A549 (cell line): ENCODE measurements at regions not wholly inside any gene's neighbourhood (a gene's known extent, or its start where the extent isn't known, plus 50 kb on each side); places are given as distances from the start of the nearest gene placed in this dataset.

Source experiments
- BHLHE40 ChIP-seq: IDR thresholded peaks from 2 replicates; pipeline ENCODE4 v1.6.1; 2012; ENCODE audit warnings: low read depth, low read length, inconsistent platforms
- CHD4 ChIP-seq: fragments of 200-600 bp; sonication (generic); IDR thresholded peaks from 2 replicates; pipeline ENCODE4 v1.6.1; 2016; ENCODE audit warnings: antibody characterized with exemption, mild to moderate bottlenecking, borderline replicate concordance
- CTCF ChIP-seq: fragments of >200 bp; sonication (Bioruptor Twin); formaldehyde crosslinking; IDR thresholded peaks from 3 replicates; pipeline ENCODE4 v1.5.1; 2016
- JUN ChIP-seq, 2 experiments: fragments of >200 bp; sonication (Bioruptor Twin); formaldehyde crosslinking; IDR thresholded peaks; 2 replicates in 1 of 2; 3 replicates in 1 of 2; pipeline ENCODE4 v1.6.1; 2016 to 2017
- JUNB ChIP-seq: fragments of >200 bp; sonication (Bioruptor Twin); formaldehyde crosslinking; IDR thresholded peaks from 2 replicates; pipeline ENCODE4 v1.6.1; 2016
- KDM1A ChIP-seq: fragments of 200-600 bp; sonication (generic); IDR thresholded peaks from 2 replicates; pipeline ENCODE4 v1.6.1; 2016; ENCODE audit warnings: low read depth, mild to moderate bottlenecking
- NFE2L2 ChIP-seq: fragments of 150-350 bp; conservative IDR thresholded peaks from 2 replicates; pipeline ENCODE4 v1.6.1; 2014; ENCODE audit warnings: low read length
- RAD21 ChIP-seq, 2 experiments: fragments of >200 bp in 1 of 2; sonication (Bioruptor Twin) in 1 of 2; formaldehyde crosslinking in 1 of 2; IDR thresholded peaks in 1 of 2; conservative IDR thresholded peaks in 1 of 2; 2 replicates in 1 of 2; 3 replicates in 1 of 2; pipeline ENCODE4 v1.6.1; 2012 to 2018; ENCODE audit warnings: inconsistent platforms in 1 of 2
- RCOR1 ChIP-seq: fragments of 150-350 bp; IDR thresholded peaks from 2 replicates; pipeline ENCODE4 v1.6.1; 2014; ENCODE audit warnings: antibody characterized with exemption, low read length, low read depth
- REST ChIP-seq: fragments of 200-600 bp; sonication (generic); IDR thresholded peaks from 2 replicates; pipeline ENCODE4 v1.6.1; 2016; ENCODE audit warnings: antibody characterized with exemption, mild to moderate bottlenecking, moderate library complexity
- RNF2 ChIP-seq: fragments of 200-600 bp; sonication (generic); IDR thresholded peaks from 2 replicates; pipeline ENCODE4 v1.6.1; 2016; ENCODE audit warnings: low read depth, mild to moderate bottlenecking, antibody characterized with exemption, moderate library complexity, borderline replicate concordance
- SMC3 ChIP-seq: fragments of >200 bp; sonication (Bioruptor Twin); formaldehyde crosslinking; IDR thresholded peaks from 3 replicates; pipeline ENCODE4 v1.6.1; 2018; ENCODE audit warnings: inconsistent platforms
- TP53 ChIP-seq: fragments of 250-450 bp; sonication (Bioruptor Pico); IDR thresholded peaks from 2 replicates; pipeline ENCODE4 v1.5.0; 2021; ENCODE audit warnings: mild to moderate bottlenecking, moderate library complexity
- TF ChIP-seq, protein P1 (sequence below): fragments of 250-450 bp; sonication (Bioruptor Pico); IDR thresholded peaks from 2 replicates; pipeline ENCODE4 v1.5.0; 2021; ENCODE audit warnings: mild to moderate bottlenecking, moderate library complexity, borderline replicate concordance

- TF ChIP-seq CTCF (no peak), RCOR1 (no peak), KDM1A (no peak), REST (no peak), RAD21 (conservative IDR thresholded peaks at IDR 0.05 in 1 of 2, IDR thresholded peaks at IDR 0.05 in 1 of 2) (no peak), TP53 (no peak), NFE2L2 (no peak), JUNB (no peak), RNF2 (no peak), SMC3 (no peak), CHD4 (no peak), BHLHE40 (no peak), JUN (IDR thresholded peaks at IDR 0.05) (no peak)
- TF ChIP-seq, protein P1, sequence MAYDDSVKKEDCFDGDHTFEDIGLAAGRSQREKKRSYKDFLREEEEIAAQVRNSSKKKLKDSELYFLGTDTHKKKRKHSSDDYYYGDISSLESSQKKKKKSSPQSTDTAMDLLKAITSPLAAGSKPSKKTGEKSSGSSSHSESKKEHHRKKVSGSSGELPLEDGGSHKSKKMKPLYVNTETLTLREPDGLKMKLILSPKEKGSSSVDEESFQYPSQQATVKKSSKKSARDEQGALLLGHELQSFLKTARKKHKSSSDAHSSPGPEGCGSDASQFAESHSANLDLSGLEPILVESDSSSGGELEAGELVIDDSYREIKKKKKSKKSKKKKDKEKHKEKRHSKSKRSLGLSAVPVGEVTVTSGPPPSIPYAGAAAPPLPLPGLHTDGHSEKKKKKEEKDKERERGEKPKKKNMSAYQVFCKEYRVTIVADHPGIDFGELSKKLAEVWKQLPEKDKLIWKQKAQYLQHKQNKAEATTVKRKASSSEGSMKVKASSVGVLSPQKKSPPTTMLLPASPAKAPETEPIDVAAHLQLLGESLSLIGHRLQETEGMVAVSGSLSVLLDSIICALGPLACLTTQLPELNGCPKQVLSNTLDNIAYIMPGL (CRISPR knock-in tag): no peak
These were observed 202.5 kb downstream of the KBTBD8 start for GRCh38 chr3:67200618-67201017.
